MM.1S (cell line): ENCODE measurements at regions not wholly inside any gene's neighbourhood (a gene's known extent, or its start where the extent isn't known, plus 50 kb on each side); places are given as distances from the start of the nearest gene placed in this dataset.

Experiments used
- EZH2 ChIP-seq: fragments of 300-600 bp; sonication (generic); optimal IDR thresholded peaks from 2 replicates; pipeline ENCODE3; 2017; ENCODE audit warnings: low read depth, mild to moderate bottlenecking, antibody characterized with exemption, low read length, mixed read lengths
- EZH2phosphoT487 ChIP-seq: fragments of 300-600 bp; sonication (generic); IDR thresholded peaks from 2 replicates; pipeline ENCODE4 v1.6.1; 2018; ENCODE audit warnings: antibody characterized with exemption, low read length
- TF ChIP-seq, protein P1 (sequence below): fragments of 300-600 bp; sonication (generic); IDR thresholded peaks from 2 replicates; pipeline ENCODE4 v1.5.1; 2016; ENCODE audit warnings: antibody characterized with exemption, low read length, mixed read lengths

DNA sequence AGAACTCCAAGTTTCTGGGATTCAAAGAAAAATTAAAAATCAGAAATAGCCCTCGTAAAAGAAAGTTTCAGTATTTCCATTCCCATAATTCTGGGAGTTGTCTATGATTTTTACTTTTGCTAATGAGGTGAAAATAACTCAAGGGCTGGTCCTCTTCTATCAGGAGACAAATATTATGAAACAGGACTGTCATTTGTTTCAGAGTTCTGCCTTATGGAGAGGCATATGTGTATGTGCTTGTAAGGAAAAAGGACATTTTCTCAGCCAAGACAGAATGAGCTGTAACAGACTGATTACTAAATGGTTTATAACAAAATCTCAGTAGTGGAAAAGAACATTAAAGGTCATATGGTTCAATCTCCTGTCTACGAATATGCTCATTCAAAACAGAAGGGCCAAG is 59.0 kb upstream of the TAB3 start:
- TF ChIP-seq EZH2 (no peak), EZH2phosphoT487 (no peak)
- TF ChIP-seq, protein P1, sequence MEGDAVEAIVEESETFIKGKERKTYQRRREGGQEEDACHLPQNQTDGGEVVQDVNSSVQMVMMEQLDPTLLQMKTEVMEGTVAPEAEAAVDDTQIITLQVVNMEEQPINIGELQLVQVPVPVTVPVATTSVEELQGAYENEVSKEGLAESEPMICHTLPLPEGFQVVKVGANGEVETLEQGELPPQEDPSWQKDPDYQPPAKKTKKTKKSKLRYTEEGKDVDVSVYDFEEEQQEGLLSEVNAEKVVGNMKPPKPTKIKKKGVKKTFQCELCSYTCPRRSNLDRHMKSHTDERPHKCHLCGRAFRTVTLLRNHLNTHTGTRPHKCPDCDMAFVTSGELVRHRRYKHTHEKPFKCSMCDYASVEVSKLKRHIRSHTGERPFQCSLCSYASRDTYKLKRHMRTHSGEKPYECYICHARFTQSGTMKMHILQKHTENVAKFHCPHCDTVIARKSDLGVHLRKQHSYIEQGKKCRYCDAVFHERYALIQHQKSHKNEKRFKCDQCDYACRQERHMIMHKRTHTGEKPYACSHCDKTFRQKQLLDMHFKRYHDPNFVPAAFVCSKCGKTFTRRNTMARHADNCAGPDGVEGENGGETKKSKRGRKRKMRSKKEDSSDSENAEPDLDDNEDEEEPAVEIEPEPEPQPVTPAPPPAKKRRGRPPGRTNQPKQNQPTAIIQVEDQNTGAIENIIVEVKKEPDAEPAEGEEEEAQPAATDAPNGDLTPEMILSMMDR: no peak
